ENCODE measurements at regions not wholly inside any gene's neighbourhood (a gene's known extent, or its start where the extent isn't known, plus 50 kb on each side); places are given as distances from the start of the nearest gene placed in this dataset.

DNA sequence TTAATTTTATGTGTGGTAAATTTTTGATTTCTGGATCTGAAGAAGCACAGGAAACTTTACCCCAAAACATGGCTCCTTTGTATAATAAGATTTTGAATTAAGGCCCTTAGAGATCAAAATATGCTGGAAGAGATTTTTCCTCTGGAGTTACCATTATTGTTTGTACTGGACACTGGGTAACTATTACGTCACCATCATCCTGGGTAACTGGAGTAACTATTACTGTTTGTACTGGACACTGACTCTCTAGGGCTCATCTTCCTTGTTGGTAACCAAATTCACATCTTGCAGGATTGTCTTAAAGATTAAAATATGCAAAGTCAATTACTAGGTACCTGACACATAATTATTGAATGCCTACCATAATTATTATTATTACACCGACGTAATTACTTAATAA, 593.8 kb upstream of the GOT2 start (continued):
- TF ChIP-seq YY1 (IDR thresholded peaks at IDR 0.05; ENCODE audit: low read depth, low read length): no peak
- TF ChIP-seq, protein P1, sequence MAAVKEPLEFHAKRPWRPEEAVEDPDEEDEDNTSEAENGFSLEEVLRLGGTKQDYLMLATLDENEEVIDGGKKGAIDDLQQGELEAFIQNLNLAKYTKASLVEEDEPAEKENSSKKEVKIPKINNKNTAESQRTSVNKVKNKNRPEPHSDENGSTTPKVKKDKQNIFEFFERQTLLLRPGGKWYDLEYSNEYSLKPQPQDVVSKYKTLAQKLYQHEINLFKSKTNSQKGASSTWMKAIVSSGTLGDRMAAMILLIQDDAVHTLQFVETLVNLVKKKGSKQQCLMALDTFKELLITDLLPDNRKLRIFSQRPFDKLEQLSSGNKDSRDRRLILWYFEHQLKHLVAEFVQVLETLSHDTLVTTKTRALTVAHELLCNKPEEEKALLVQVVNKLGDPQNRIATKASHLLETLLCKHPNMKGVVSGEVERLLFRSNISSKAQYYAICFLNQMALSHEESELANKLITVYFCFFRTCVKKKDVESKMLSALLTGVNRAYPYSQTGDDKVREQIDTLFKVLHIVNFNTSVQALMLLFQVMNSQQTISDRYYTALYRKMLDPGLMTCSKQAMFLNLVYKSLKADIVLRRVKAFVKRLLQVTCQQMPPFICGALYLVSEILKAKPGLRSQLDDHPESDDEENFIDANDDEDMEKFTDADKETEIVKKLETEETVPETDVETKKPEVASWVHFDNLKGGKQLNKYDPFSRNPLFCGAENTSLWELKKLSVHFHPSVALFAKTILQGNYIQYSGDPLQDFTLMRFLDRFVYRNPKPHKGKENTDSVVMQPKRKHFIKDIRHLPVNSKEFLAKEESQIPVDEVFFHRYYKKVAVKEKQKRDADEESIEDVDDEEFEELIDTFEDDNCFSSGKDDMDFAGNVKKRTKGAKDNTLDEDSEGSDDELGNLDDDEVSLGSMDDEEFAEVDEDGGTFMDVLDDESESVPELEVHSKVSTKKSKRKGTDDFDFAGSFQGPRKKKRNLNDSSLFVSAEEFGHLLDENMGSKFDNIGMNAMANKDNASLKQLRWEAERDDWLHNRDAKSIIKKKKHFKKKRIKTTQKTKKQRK (IDR thresholded peaks at IDR 0.05; ENCODE audit: low read depth, low read length): no peak
- TF ChIP-seq POLR2A (IDR thresholded peaks at IDR 0.05; ENCODE audit: low read depth, low read length): no peak
- TF ChIP-seq, protein P2, sequence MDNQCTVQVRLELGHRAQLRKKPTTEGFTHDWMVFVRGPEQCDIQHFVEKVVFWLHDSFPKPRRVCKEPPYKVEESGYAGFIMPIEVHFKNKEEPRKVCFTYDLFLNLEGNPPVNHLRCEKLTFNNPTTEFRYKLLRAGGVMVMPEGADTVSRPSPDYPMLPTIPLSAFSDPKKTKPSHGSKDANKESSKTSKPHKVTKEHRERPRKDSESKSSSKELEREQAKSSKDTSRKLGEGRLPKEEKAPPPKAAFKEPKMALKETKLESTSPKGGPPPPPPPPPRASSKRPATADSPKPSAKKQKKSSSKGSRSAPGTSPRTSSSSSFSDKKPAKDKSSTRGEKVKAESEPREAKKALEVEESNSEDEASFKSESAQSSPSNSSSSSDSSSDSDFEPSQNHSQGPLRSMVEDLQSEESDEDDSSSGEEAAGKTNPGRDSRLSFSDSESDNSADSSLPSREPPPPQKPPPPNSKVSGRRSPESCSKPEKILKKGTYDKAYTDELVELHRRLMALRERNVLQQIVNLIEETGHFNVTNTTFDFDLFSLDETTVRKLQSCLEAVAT (IDR thresholded peaks at IDR 0.05): no peak

DNA sequence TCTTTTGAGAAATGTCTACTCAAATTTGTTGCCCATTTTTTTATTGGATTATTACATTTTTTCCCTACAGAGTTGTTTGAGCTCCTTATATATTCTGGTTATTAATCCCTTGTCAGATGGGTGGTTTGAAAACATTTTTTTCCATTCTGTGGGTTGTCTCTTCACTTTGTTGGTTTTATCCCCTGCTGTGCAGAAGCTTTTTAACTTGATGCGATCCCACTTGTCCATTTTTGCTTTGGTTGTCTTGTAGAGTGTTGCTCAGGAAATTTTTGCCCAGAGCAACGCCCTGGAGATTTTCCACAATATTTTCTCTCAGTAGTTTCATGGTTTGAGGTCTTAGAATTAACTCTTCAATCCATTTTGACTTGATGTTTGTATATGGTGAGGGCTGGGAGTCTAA, 592.8 kb upstream of the GOT2 start:
- H3K4me2 ChIP-seq (ENCODE audit: control insufficient read depth, insufficient read depth): no peak overlapping the region
- no peaks in the 10 kb centered on the region for H4K20me1 ChIP-seq (ENCODE audit: control insufficient read depth, insufficient read depth)
- H3K4me3 ChIP-seq: no peak overlapping the region
- no peak for ATAC-seq
- H3K9ac ChIP-seq (ENCODE audit: control insufficient read depth, insufficient read depth, low read length): no peak overlapping the region
- no peaks in the 10 kb centered on the region for H3K27me3 ChIP-seq (replicated peaks in 1 of 2; ENCODE audit: control insufficient read depth in 2 of 2, insufficient read depth in 2 of 2, low read length in 1 of 2)
- intact Hi-C loops (cut with micrococcal nuclease; ENCODE audit: unreplicated experiment) (no loop called here), in situ Hi-C loops (cut with MboI) (no loop called here)
- H3K9me3 ChIP-seq (replicated peaks; ENCODE audit: control insufficient read depth, insufficient read depth, low read length): no peaks in the 10 kb centered on the region; the same call in 2 of the 3 replicates
- no peaks in the 10 kb centered on the region for H3K36me3 ChIP-seq (ENCODE audit: control insufficient read depth in 2 of 2, insufficient read depth in 2 of 2, low read length in 1 of 2)
- CTCF ChIA-PET: no interaction called here
- no peak for TF ChIP-seq NRF1 (conservative IDR thresholded peaks at IDR 0.05; ENCODE audit: low read depth, low read length)
- TF ChIP-seq, protein P3, sequence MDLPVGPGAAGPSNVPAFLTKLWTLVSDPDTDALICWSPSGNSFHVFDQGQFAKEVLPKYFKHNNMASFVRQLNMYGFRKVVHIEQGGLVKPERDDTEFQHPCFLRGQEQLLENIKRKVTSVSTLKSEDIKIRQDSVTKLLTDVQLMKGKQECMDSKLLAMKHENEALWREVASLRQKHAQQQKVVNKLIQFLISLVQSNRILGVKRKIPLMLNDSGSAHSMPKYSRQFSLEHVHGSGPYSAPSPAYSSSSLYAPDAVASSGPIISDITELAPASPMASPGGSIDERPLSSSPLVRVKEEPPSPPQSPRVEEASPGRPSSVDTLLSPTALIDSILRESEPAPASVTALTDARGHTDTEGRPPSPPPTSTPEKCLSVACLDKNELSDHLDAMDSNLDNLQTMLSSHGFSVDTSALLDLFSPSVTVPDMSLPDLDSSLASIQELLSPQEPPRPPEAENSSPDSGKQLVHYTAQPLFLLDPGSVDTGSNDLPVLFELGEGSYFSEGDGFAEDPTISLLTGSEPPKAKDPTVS (IDR thresholded peaks at IDR 0.05; ENCODE audit: low read depth, low read length): no peak
- no peak for TF ChIP-seq SRF (IDR thresholded peaks at IDR 0.05; ENCODE audit: low read depth in 2 of 2, low read length in 2 of 2)
- TF ChIP-seq SREBF1 (IDR thresholded peaks at IDR 0.05; ENCODE audit: low read length): no peak
- 3% methylated on average over 2 of the region's 2 CpGs for WGBS (ENCODE audit: insufficient coverage, insufficient replicate concordance, low lambda C conversion rate, missing lambda C conversion rate)
- H2AFZ ChIP-seq (ENCODE audit: control insufficient read depth, low read depth, low read length): no peak overlapping the region
- SMC1A ChIA-PET (ENCODE audit: uncharacterized antibody, unreplicated experiment): no interaction called here
- H3K27ac ChIP-seq (ENCODE audit: control insufficient read depth, insufficient read depth): no peak overlapping the region
- FAIRE-seq: no peak
- POLR2A ChIA-PET: no interaction called here
- no TSS peak for BruUV-seq (replicated peaks)
- no peak for DNase-seq (ENCODE audit: low read depth, low spot score)
- no peaks in the 10 kb centered on the region for H3K79me2 ChIP-seq (ENCODE audit: control insufficient read depth, insufficient read depth, low read length)
- RAD21 ChIA-PET (ENCODE audit: unreplicated experiment): no interaction called here
- H3K4me1 ChIP-seq (ENCODE audit: control insufficient read depth, insufficient read depth, low read length): no peaks in the 10 kb centered on the region
